ENCODE measurements at regions not wholly inside any gene's neighbourhood (a gene's known extent, or its start where the extent isn't known, plus 50 kb on each side); places are given as distances from the start of the nearest gene placed in this dataset.
A peak's percentile ranks its signal among the peaks of the same experiment; 100 is the strongest.

- H3K9me3 ChIP-seq (ENCODE audit: control insufficient read depth in 4 of 4, insufficient read depth in 3 of 4, low read length in 3 of 4), result no peaks in the 10 kb centered on the region
- no peaks in the 10 kb centered on the region for H3K4me1 ChIP-seq (ENCODE audit: control insufficient read depth in 5 of 5, insufficient read depth in 5 of 5, low read length in 5 of 5)
- TF ChIP-seq, protein P1, sequence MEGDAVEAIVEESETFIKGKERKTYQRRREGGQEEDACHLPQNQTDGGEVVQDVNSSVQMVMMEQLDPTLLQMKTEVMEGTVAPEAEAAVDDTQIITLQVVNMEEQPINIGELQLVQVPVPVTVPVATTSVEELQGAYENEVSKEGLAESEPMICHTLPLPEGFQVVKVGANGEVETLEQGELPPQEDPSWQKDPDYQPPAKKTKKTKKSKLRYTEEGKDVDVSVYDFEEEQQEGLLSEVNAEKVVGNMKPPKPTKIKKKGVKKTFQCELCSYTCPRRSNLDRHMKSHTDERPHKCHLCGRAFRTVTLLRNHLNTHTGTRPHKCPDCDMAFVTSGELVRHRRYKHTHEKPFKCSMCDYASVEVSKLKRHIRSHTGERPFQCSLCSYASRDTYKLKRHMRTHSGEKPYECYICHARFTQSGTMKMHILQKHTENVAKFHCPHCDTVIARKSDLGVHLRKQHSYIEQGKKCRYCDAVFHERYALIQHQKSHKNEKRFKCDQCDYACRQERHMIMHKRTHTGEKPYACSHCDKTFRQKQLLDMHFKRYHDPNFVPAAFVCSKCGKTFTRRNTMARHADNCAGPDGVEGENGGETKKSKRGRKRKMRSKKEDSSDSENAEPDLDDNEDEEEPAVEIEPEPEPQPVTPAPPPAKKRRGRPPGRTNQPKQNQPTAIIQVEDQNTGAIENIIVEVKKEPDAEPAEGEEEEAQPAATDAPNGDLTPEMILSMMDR (IDR thresholded peaks at IDR 0.05; ENCODE audit: control extremely low read depth, extremely low read depth), result no peak
- no peak overlapping the region for H3K9ac ChIP-seq (ENCODE audit: insufficient read depth in 1 of 2, low read length in 2 of 2)
- ATAC-seq (ENCODE audit: insufficient read depth, low FRiP score) (no peak), DNase-seq (no peak)
- H3K4me3 ChIP-seq, result no peak overlapping the region
- H3K36me3 ChIP-seq (ENCODE audit: control insufficient read depth in 4 of 4, insufficient read depth in 4 of 4, low read length in 4 of 4), result no peaks in the 10 kb centered on the region
- H3K27me3 ChIP-seq (ENCODE audit: control insufficient read depth in 3 of 3, insufficient read depth in 3 of 3, low read length in 2 of 3), result no peaks in the 10 kb centered on the region
- no peak overlapping the region for H3K27ac ChIP-seq (ENCODE audit: low read depth in 1 of 2, low read length in 1 of 2)
- 88 to 94% methylated on average over 5 of the region's 5 CpGs for WGBS, 2 donors
These were observed 585.1 kb downstream of the SLC4A3 start for GRCh38 chr2:220212296-220213080.

DNA sequence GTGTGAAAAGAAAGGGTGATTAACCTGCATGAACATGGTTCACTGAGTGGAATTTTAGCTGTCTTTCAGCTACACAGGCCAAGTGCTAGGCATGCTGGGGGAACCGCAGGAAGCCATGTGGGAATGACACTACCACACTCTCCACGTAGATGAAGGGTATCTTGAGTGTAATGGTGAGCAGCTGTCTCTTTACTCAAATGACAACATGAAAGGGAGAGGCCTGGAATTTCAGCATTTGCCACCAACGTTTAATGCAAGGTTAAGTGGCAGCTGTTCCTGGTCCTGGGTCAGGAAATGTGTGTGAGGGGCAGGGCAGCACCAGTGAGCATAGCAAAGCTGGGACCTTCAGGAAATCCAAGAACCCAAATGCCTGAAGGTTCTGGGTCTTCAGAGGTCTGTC is 588.4 kb downstream of the SLC4A3 start:
- Histone ChIP-seq H3K4me1 (ENCODE audit: control insufficient read depth in 5 of 5, insufficient read depth in 5 of 5, low read length in 5 of 5) (no peaks in the 10 kb centered on the region), H3K36me3 (ENCODE audit: control insufficient read depth in 4 of 4, insufficient read depth in 4 of 4, low read length in 4 of 4) (no peaks in the 10 kb centered on the region), H3K4me3 (no peak overlapping the region), H3K9me3 (ENCODE audit: control insufficient read depth in 4 of 4, insufficient read depth in 3 of 4, low read length in 3 of 4) (no peaks in the 10 kb centered on the region), H3K27ac (ENCODE audit: low read depth in 1 of 2, low read length in 1 of 2) (no peak overlapping the region), H3K9ac (ENCODE audit: insufficient read depth in 1 of 2, low read length in 2 of 2) (no peak overlapping the region), H3K27me3 (ENCODE audit: control insufficient read depth in 3 of 3, insufficient read depth in 3 of 3, low read length in 2 of 3) (no peaks in the 10 kb centered on the region)
- DNase-seq (peak in 1 of 3 donors; percentile 15), ATAC-seq (ENCODE audit: insufficient read depth, low FRiP score) (no peak)
- WGBS, 2 donors, result 50 to 56% methylated on average over 3 of the region's 3 CpGs
- TF ChIP-seq, protein P1 (IDR thresholded peaks at IDR 0.05; ENCODE audit: control extremely low read depth, extremely low read depth), result no peak

GRCh38 chr2:220219371-220219770 is 591.9 kb downstream of the SLC4A3 start:
- no peaks in the 10 kb centered on the region for H3K36me3 ChIP-seq (ENCODE audit: control insufficient read depth in 4 of 4, insufficient read depth in 4 of 4, low read length in 4 of 4)
- H3K4me3 ChIP-seq, result no peak overlapping the region
- H3K27me3 ChIP-seq (ENCODE audit: control insufficient read depth in 3 of 3, insufficient read depth in 3 of 3, low read length in 2 of 3), result no peaks in the 10 kb centered on the region
- no peak for ATAC-seq (ENCODE audit: insufficient read depth, low FRiP score)
- H3K9me3 ChIP-seq (ENCODE audit: control insufficient read depth in 4 of 4, insufficient read depth in 3 of 4, low read length in 3 of 4), result no peaks in the 10 kb centered on the region
- no peak overlapping the region for H3K9ac ChIP-seq (ENCODE audit: insufficient read depth in 1 of 2, low read length in 2 of 2)
- DNase-seq, result no peak
- H3K27ac ChIP-seq (ENCODE audit: low read depth in 1 of 2, low read length in 1 of 2), result no peak overlapping the region
- peaks cover 0 to under 1% (median 0%) of the 10 kb centered on the region in 5 donors for H3K4me1 ChIP-seq (ENCODE audit: control insufficient read depth in 5 of 5, insufficient read depth in 5 of 5, low read length in 5 of 5)
- TF ChIP-seq, protein P1 (IDR thresholded peaks at IDR 0.05; ENCODE audit: control extremely low read depth, extremely low read depth), result no peak

DNA sequence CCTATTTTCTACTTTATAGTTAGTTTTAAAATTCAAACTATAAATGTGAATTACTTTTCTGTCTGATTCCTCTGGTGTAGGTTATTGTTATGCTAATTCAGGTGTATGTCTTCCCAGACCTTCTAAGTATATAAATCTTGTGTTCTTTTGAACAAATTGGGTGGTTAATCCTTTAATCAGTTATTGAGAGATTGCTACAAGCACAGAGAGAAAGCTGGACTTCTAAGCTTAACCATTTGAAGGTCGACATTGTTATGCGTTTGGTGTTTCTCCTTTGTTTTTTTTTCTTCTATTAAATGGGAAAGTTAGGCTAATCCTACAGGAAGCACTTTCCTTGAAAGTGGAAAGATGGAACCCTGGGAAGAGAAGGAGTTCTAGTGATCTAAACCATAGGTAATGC is 592.6 kb downstream of the SLC4A3 start:
- H3K27me3 ChIP-seq (ENCODE audit: control insufficient read depth in 3 of 3, insufficient read depth in 3 of 3, low read length in 2 of 3), result no peaks in the 10 kb centered on the region
- TF ChIP-seq, protein P1 (IDR thresholded peaks at IDR 0.05; ENCODE audit: control extremely low read depth, extremely low read depth), result no peak
- no peak overlapping the region for H3K9ac ChIP-seq (ENCODE audit: insufficient read depth in 1 of 2, low read length in 2 of 2)
- DNase-seq, result no peak
- H3K4me1 ChIP-seq (ENCODE audit: control insufficient read depth in 5 of 5, insufficient read depth in 5 of 5, low read length in 5 of 5), result peaks cover 0 to 7% (median 0%) of the 10 kb centered on the region in 5 donors
- no peak for ATAC-seq (ENCODE audit: insufficient read depth, low FRiP score)
- H3K9me3 ChIP-seq (ENCODE audit: control insufficient read depth in 4 of 4, insufficient read depth in 3 of 4, low read length in 3 of 4), result no peaks in the 10 kb centered on the region
- no peak overlapping the region for H3K4me3 ChIP-seq
- no peak overlapping the region for H3K27ac ChIP-seq (ENCODE audit: low read depth in 1 of 2, low read length in 1 of 2)
- H3K36me3 ChIP-seq (ENCODE audit: control insufficient read depth in 4 of 4, insufficient read depth in 4 of 4, low read length in 4 of 4), result no peaks in the 10 kb centered on the region
- 72 to 82% methylated on average over 2 of the region's 2 CpGs for WGBS, 2 donors

Measured in lung (tissue), 11 donors.